Activated CD4-positive, alpha-beta T cell treated with anti-CD3 and anti-CD28 coated beads, Interleukin-2, Interleukin-4, amounts not matched to agents 100 ng/mL and 50 ng/mL, durations not matched to agents 16 hours and 8 hours (primary cell): ENCODE measurements at regions not wholly inside any gene's neighbourhood (a gene's known extent, or its start where the extent isn't known, plus 50 kb on each side); places are given as distances from the start of the nearest gene placed in this dataset.

Source experiments
- DNase-seq: peaks from one replicate; pipeline ENCODE4 v3.0.0-alpha.2; 2020; ENCODE audit warnings: low spot score

- DNase-seq: no peak
Measured at GRCh38 chr17:27391427-27391826, 64.8 kb upstream of the KSR1 start.

- DNase-seq: no peak
Measured at GRCh38 chr17:27396045-27396444, 60.2 kb upstream of the KSR1 start.

GRCh38 chr17:27396941-27397340, 59.3 kb upstream of the KSR1 start:
- DNase-seq: no peak

GRCh38 chr17:27398691-27399090, 57.6 kb upstream of the KSR1 start:
- DNase-seq: no peak

- no peak for DNase-seq
Measured at GRCh38 chr17:27400991-27401390, 55.3 kb upstream of the KSR1 start.

- DNase-seq: no peak
Measured at GRCh38 chr17:27402943-27403342, 53.3 kb upstream of the KSR1 start.

- no peak for DNase-seq
Measured at GRCh38 chr17:27403480-27404005, 52.7 kb upstream of the KSR1 start.

- DNase-seq: no peak
Measured at GRCh38 chr17:27404676-27405075, 51.6 kb upstream of the KSR1 start.
